Hepatocyte (in vitro differentiated cells): ENCODE measurements at regions not wholly inside any gene's neighbourhood (a gene's known extent, or its start where the extent isn't known, plus 50 kb on each side); places are given as distances from the start of the nearest gene placed in this dataset.
A peak's percentile ranks its signal among the peaks of the same experiment; 100 is the strongest.

Source experiments
- EZH2 ChIP-seq: fragments of 200-600 bp; sonication (generic); IDR thresholded peaks from 2 replicates; pipeline ENCODE4 v1.6.1; 2016; ENCODE audit warnings: antibody characterized with exemption, mild to moderate bottlenecking, borderline replicate concordance
- EZH2phosphoT487 ChIP-seq: fragments of 200-600 bp; sonication (generic); IDR thresholded peaks from one replicate; pipeline ENCODE4 v1.6.1; 2018; ENCODE audit warnings: antibody characterized with exemption, mild to moderate bottlenecking, low read depth, moderate library complexity; ENCODE audit not compliant: unreplicated experiment, severe bottlenecking
- TF ChIP-seq, protein P1 (sequence below): fragments of 200-600 bp; sonication (generic); IDR thresholded peaks from 2 replicates; pipeline ENCODE4 v1.5.1; 2016; ENCODE audit warnings: antibody characterized with exemption, mild to moderate bottlenecking; ENCODE audit not compliant: poor library complexity

DNA sequence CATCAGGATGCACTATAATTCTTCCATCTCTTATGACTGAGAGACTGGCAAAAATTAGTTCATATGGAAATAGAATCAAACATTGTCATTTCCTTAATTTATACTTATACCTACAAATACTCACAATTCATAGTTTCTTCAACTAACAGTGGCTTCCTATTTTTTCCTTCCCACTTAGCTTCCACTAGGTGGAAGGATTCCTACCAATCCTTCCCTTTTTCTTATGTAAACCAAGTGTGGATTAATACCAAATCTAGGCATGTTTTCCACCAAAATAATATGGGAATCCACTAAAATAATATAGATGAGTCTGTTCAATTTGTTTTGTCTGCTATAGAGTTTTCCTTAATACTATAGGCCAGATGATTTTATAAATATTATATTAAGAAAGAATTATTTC is 1537.1 kb downstream of the PLA2G4A start:
- TF ChIP-seq, protein P1, sequence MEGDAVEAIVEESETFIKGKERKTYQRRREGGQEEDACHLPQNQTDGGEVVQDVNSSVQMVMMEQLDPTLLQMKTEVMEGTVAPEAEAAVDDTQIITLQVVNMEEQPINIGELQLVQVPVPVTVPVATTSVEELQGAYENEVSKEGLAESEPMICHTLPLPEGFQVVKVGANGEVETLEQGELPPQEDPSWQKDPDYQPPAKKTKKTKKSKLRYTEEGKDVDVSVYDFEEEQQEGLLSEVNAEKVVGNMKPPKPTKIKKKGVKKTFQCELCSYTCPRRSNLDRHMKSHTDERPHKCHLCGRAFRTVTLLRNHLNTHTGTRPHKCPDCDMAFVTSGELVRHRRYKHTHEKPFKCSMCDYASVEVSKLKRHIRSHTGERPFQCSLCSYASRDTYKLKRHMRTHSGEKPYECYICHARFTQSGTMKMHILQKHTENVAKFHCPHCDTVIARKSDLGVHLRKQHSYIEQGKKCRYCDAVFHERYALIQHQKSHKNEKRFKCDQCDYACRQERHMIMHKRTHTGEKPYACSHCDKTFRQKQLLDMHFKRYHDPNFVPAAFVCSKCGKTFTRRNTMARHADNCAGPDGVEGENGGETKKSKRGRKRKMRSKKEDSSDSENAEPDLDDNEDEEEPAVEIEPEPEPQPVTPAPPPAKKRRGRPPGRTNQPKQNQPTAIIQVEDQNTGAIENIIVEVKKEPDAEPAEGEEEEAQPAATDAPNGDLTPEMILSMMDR, result peak; percentile 8
- no peak for TF ChIP-seq EZH2phosphoT487
- TF ChIP-seq EZH2, result no peak
